Activated CD4-positive, alpha-beta T cell treated with anti-CD3 and anti-CD28 coated beads, Interleukin-2, Interleukin-6, amounts not matched to agents 100 ng/mL and 50 ng/mL, durations not matched to agents 16 hours and 8 hours (primary cell): ENCODE measurements at regions not wholly inside any gene's neighbourhood (a gene's known extent, or its start where the extent isn't known, plus 50 kb on each side); places are given as distances from the start of the nearest gene placed in this dataset.
"Not testable (repeated sequence)": the region's sequence is repeated elsewhere in the genome, so short reads cannot be mapped to it uniquely, and the experiment has no call there.

Experiments used
- DNase-seq: peaks from one replicate; pipeline ENCODE4 v3.0.0-alpha.2; 2020

GRCh38 chr5:44048276-44048984 is 340.8 kb downstream of the FGF10 start:
- DNase-seq, result no peak

- no peak for DNase-seq
Measured at GRCh38 chr5:44046619-44047364, 342.4 kb downstream of the FGF10 start.

GRCh38 chr5:44044549-44044948 is 344.7 kb downstream of the FGF10 start:
- DNase-seq, result not testable (repeated sequence)

GRCh38 chr5:44028226-44028625 is 361.0 kb downstream of the FGF10 start:
- no peak for DNase-seq

GRCh38 chr5:44022622-44023021 is 366.6 kb downstream of the FGF10 start:
- no peak for DNase-seq

- DNase-seq, result no peak
Measured at GRCh38 chr5:44011518-44011917, 377.7 kb downstream of the FGF10 start.

- DNase-seq, result no peak
Measured at GRCh38 chr5:44002381-44002901, 386.8 kb downstream of the FGF10 start.

GRCh38 chr5:44001675-44002380 is 387.4 kb downstream of the FGF10 start:
- DNase-seq, result no peak

- DNase-seq, result no peak
Measured at GRCh38 chr5:44001236-44001635, 388.0 kb downstream of the FGF10 start.

- DNase-seq, result no peak
Measured at GRCh38 chr5:43997647-43998272, 391.5 kb downstream of the FGF10 start.

GRCh38 chr5:43996221-43996620 is 393.0 kb downstream of the FGF10 start:
- no peak for DNase-seq

- DNase-seq, result no peak
Measured at GRCh38 chr5:43994352-43994708, 391.4 kb downstream of the NNT start.

- DNase-seq, result no peak
Measured at GRCh38 chr5:43993634-43994351, 390.8 kb downstream of the NNT start.

- no peak for DNase-seq
Measured at GRCh38 chr5:43985411-43985810, 382.4 kb downstream of the NNT start.

GRCh38 chr5:43981556-43981955 is 378.6 kb downstream of the NNT start:
- DNase-seq, result no peak

- DNase-seq, result no peak
Measured at GRCh38 chr5:43973908-43974307, 370.9 kb downstream of the NNT start.

GRCh38 chr5:43973318-43973717 is 370.3 kb downstream of the NNT start:
- DNase-seq, result no peak

GRCh38 chr5:43967165-43967564 is 364.2 kb downstream of the NNT start:
- no peak for DNase-seq

GRCh38 chr5:43959144-43959543 is 356.2 kb downstream of the NNT start:
- no peak for DNase-seq

GRCh38 chr5:43947935-43948334 is 345.0 kb downstream of the NNT start:
- DNase-seq, result no peak

GRCh38 chr5:43941806-43942205 is 338.8 kb downstream of the NNT start:
- DNase-seq, result no peak

- DNase-seq, result no peak
Measured at GRCh38 chr5:43940562-43940961, 337.6 kb downstream of the NNT start.

- no peak for DNase-seq
Measured at GRCh38 chr5:43926923-43927322, 323.9 kb downstream of the NNT start.
